CD4-positive, alpha-beta memory T cell (primary cell): ENCODE measurements at regions not wholly inside any gene's neighbourhood (a gene's known extent, or its start where the extent isn't known, plus 50 kb on each side); places are given as distances from the start of the nearest gene placed in this dataset.

Source experiments
- CTCF ChIA-PET: fragments of 350-600 bp; sonication (Branson Sonifier 250); formaldehyde crosslinking; loops from one replicate; lab custom pipeline; 2021; ENCODE audit warnings: inconsistent platforms; ENCODE audit not compliant: partially characterized antibody; lab: Charles Lee
- POLR2A ChIA-PET: fragments of 350-600 bp; sonication (Branson Sonifier 250); formaldehyde crosslinking; loops from one replicate; lab custom pipeline; 2021; ENCODE audit not compliant: partially characterized antibody; lab: Charles Lee
- DNase-seq, 5 donors: peaks; one replicate each; pipeline versions ENCODE4 v3.0.0 to v3.0.0-alpha.2; 2020 to 2022; ENCODE audit warnings: mixed read lengths in 1 of 5
- H3K27ac ChIP-seq: one replicate; pipeline ENCODE4 v1.7.0; 2013; ENCODE audit warnings: low read depth, low read length
- H3K27me3 ChIP-seq: 2 replicates; pipeline ENCODE4 v1.7.0; 2013; ENCODE audit warnings: mild to moderate bottlenecking, low read length, moderate library complexity; ENCODE audit not compliant: insufficient read depth
- H3K36me3 ChIP-seq: 2 replicates; pipeline ENCODE4 v1.7.0; 2013; ENCODE audit warnings: mild to moderate bottlenecking, low read length, moderate library complexity; ENCODE audit not compliant: insufficient read depth
- H3K4me1 ChIP-seq: 2 replicates; pipeline ENCODE4 v1.7.0; 2013; ENCODE audit warnings: mild to moderate bottlenecking, low read length, moderate library complexity; ENCODE audit not compliant: insufficient read depth
- H3K4me3 ChIP-seq, 2 donors: one replicate each; pipeline ENCODE4 v1.7.0; 2013; ENCODE audit warnings: low read length in 2 of 2, mild to moderate bottlenecking in 1 of 2
- H3K9me3 ChIP-seq, 2 donors: one replicate each; pipeline ENCODE4 v1.7.0; 2013; ENCODE audit warnings: low read length in 2 of 2, control low read depth in 1 of 2; ENCODE audit not compliant: control insufficient read depth in 1 of 2
- H3K27ac Mint-ChIP-seq, 7 donors: one replicate each; pipeline ENCODE4 v1.8.0; 2020 to 2021; ENCODE audit warnings: mixed read lengths in 7 of 7, mild to moderate bottlenecking in 6 of 7, inconsistent platforms in 3 of 7, moderate library complexity in 3 of 7
- H3K27me3 Mint-ChIP-seq, 2 donors: one replicate each; pipeline ENCODE4 v1.8.0; 2020 to 2021; ENCODE audit warnings: mixed read lengths in 2 of 2
- H3K36me3 Mint-ChIP-seq, 2 donors: one replicate each; pipeline ENCODE4 v1.8.0; 2020 to 2021; ENCODE audit warnings: mixed read lengths in 2 of 2, inconsistent platforms in 1 of 2, mild to moderate bottlenecking in 1 of 2
- H3K4me1 Mint-ChIP-seq, 4 donors: one replicate each; pipeline ENCODE4 v1.8.0; 2020 to 2021; ENCODE audit warnings: mixed read lengths in 4 of 4, mild to moderate bottlenecking in 1 of 4
- H3K4me3 Mint-ChIP-seq, 8 donors: one replicate each; pipeline ENCODE4 v1.8.0; 2020 to 2021; ENCODE audit warnings: mixed read lengths in 8 of 8, mild to moderate bottlenecking in 7 of 8, moderate library complexity in 6 of 8, inconsistent platforms in 3 of 8
- H3K9me3 Mint-ChIP-seq, 8 donors: one replicate each; pipeline ENCODE4 v1.8.0; 2020 to 2021; ENCODE audit warnings: mixed read lengths in 8 of 8, mild to moderate bottlenecking in 5 of 8, inconsistent platforms in 3 of 8, moderate library complexity in 1 of 8
- intact Hi-C: fragments of 100-400 bp; cut with micrococcal nuclease; formaldehyde crosslinking; loops from one replicate; pipeline ENCODE4 v1.15.1; 2023

DNA sequence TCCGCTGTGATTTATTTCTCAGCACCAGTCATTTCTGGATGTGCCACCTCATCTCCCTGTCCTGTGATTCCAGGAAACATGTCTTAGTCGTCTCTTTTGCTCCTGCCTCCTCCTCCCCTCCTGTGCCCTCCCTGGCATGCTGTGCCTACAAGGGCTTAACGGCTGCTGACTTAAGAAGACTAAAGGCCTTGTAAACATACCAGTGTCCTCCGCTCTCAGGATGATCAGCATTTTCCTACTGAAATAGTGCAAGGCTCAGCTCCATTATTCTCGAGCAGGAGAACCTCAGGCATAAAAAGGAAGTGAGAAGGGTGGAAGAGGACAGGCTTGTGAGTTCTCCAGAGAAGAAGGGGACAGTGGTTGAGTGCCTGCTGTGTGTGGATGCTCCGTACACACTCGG is 61.6 kb upstream of the RUNX3 start:
- H3K9me3 Mint-ChIP-seq: peaks cover 0 to 2% (median 0%) of the 10 kb centered on the region in 8 donors
- Histone ChIP-seq H3K9me3 (no peaks in the 10 kb centered on the region), H3K27me3 (no peaks in the 10 kb centered on the region), H3K36me3 (no peaks in the 10 kb centered on the region), H3K4me3 (no peak overlapping the region), H3K27ac (peak overlapping the region; percentile 71), H3K4me1 (peaks cover 89% of the 10 kb centered on the region)
- ChIA-PET CTCF (interaction anchor here (0.7 to 3.6 kb wide), 8 partner anchors 13 to 61 kb away, joined by 3 to 10 read pairs (median 5); partner anchors contain the start of gene RUNX3), POLR2A (interaction anchor here (0.9 to 10.6 kb wide), 13 partner anchors 10 to 64 kb away, joined by 3 to 88 read pairs (median 6); partner anchors contain the start of gene RUNX3)
- peak overlapping the region in 7 of 8 donors; percentile 76 to 94 (median 85) for H3K4me3 Mint-ChIP-seq
- no peak for DNase-seq
- H3K27ac Mint-ChIP-seq: peak overlapping the region; percentile 82 to 99 (median 96)
- peaks cover 0 to 2% of the 10 kb centered on the region in 2 donors for H3K27me3 Mint-ChIP-seq
- intact Hi-C loops: loop anchor here (1.0 to 2.0 kb wide), 2 partner anchors 31 to 46 kb away; no protein-coding TSS in a partner anchor
- peaks cover 0 to under 1% of the 10 kb centered on the region in 2 donors for H3K36me3 Mint-ChIP-seq
- peaks cover 56 to 93% (median 78%) of the 10 kb centered on the region in 4 donors for H3K4me1 Mint-ChIP-seq

DNA sequence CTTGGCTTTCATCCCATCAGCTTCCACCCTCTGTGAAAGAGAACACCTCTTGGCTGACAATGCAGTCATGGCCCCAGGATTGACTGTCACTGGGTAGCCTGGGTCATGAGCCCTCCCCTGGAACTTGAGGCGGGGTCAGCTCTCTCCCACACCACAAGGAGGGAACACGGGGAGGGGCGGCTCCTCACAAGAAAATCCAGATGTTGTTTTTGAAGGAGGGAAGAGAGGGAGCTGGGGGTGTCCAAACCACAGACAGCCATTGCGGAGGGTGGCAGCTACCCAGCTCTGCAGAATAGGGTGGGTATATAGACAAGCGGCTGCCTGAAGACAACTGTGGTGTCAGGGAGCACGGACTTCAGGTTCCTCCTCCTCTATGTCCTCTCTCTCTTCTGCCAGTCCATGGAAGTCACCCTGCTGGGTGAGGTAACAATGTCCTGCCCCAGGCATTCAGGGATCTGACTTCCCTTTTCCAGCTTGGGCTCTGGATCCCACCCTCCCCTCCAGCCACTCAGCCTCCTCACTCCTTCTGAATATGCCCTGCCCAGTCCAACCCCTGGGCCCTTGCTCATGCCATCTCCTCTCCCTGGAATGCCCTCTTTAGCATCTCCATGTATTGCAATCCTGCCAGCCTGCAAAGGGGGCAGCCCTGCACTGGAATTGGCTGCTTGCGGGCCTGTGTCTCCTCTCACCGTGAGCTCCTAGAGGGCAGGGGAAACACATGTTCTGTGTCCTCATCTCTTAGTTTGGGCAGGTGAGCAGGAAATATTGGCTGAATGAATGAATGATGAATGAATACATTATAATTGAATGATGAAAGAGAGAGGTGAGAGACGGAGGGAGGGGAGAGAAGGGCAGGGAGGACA is 60.9 kb upstream of the RUNX3 start:
- peak overlapping the region in 7 of 8 donors; percentile 76 to 94 (median 85) for H3K4me3 Mint-ChIP-seq
- Histone ChIP-seq H3K9me3 (no peaks in the 10 kb centered on the region), H3K36me3 (no peaks in the 10 kb centered on the region), H3K4me1 (peaks cover 90% of the 10 kb centered on the region), H3K4me3 (no peak overlapping the region), H3K27me3 (no peaks in the 10 kb centered on the region), H3K27ac (peak overlapping the region; percentile 71)
- H3K27me3 Mint-ChIP-seq: peaks cover 0 to 2% of the 10 kb centered on the region in 2 donors
- peak in 1 of 5 donors; percentile 15 for DNase-seq
- H3K4me1 Mint-ChIP-seq: peaks cover 58 to 90% (median 75%) of the 10 kb centered on the region in 4 donors
- intact Hi-C loops: no loop called here
- H3K36me3 Mint-ChIP-seq: no peaks in the 10 kb centered on the region
- peaks cover 0 to 2% (median 0%) of the 10 kb centered on the region in 8 donors for H3K9me3 Mint-ChIP-seq
- CTCF ChIA-PET: interaction anchor here (0.7 to 3.6 kb wide), 12 partner anchors 9 to 109 kb away, joined by 3 to 10 read pairs (median 4); partner anchors contain the start of gene RUNX3
- peak overlapping the region; percentile 82 to 99 (median 96) for H3K27ac Mint-ChIP-seq
- POLR2A ChIA-PET: interaction anchor here (0.6 to 10.6 kb wide), 15 partner anchors 9 to 69 kb away, joined by 3 to 88 read pairs (median 6); partner anchors contain the start of gene RUNX3

DNA sequence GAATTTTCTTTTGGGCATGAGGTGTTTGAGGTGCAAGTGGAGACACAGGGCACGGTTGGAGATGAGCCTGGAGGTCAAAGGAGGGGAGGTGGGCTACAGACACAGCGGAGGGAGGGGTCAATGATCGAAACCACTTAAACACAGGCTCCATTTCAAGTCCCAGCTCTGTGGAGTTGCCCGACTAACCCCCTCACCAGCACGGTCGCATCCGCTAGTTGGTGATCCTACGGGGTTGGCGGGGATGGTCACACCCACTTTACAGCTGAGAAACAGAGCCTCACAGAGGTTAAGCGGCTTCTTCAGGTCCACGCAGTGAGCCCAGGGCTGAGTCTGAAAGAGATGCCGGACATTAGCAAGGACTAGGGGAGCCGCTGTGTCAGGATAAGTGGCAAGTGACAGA is 60.1 kb upstream of the RUNX3 start:
- Histone ChIP-seq H3K9me3 (no peaks in the 10 kb centered on the region), H3K4me3 (no peak overlapping the region), H3K36me3 (no peaks in the 10 kb centered on the region), H3K4me1 (peaks cover 90% of the 10 kb centered on the region), H3K27me3 (no peaks in the 10 kb centered on the region), H3K27ac (no peak overlapping the region)
- Mint-ChIP-seq H3K4me3 (peak overlapping the region in 7 of 8 donors; percentile 59 to 82 (median 68)), H3K27ac (peak overlapping the region in 6 of 7 donors; percentile 68 to 96 (median 92)), H3K36me3 (no peaks in the 10 kb centered on the region), H3K4me1 (peaks cover 63 to 91% (median 77%) of the 10 kb centered on the region in 4 donors), H3K9me3 (peaks cover 0 to 2% (median 0%) of the 10 kb centered on the region in 8 donors), H3K27me3 (peaks cover 0 to 2% of the 10 kb centered on the region in 2 donors)
- CTCF ChIA-PET: interaction anchor here (1.0 to 3.6 kb wide), 8 partner anchors 10 to 110 kb away, joined by 3 to 10 read pairs (median 4); no protein-coding TSS in a partner anchor
- POLR2A ChIA-PET: interaction anchor here (1.2 to 10.6 kb wide), 7 partner anchors 10 to 62 kb away, joined by 3 to 88 read pairs (median 7); partner anchors contain the start of gene RUNX3
- DNase-seq: no peak
- intact Hi-C loops: no loop called here

DNA sequence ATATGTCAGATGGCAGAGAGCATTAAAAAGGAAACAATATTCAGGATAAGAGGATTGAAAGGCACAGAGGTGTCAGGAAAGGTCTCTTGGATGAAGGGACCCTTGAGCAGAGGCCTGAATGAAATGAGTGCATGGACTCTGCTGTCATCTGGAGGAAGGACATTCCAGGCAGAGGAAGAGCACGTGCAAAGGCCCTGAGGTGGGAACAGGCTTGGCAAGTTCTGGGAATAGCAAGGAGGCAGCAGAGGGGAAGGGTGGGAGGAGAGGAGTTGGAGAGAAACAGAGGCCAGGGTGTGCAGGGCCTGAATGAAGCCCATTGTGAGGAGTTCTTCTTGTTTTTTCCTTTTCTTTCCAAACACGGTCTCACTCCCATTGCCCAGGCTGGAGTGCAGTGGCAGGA is 59.0 kb upstream of the RUNX3 start:
- H3K4me3 ChIP-seq: no peak overlapping the region
- Mint-ChIP-seq H3K36me3 (no peaks in the 10 kb centered on the region), H3K27ac (peak overlapping the region in 5 of 7 donors; percentile 19 to 89 (median 67)), H3K9me3 (peaks cover 0 to 2% (median 0%) of the 10 kb centered on the region in 8 donors), H3K4me3 (peak overlapping the region in 4 of 8 donors; percentile 28 to 63 (median 51)), H3K27me3 (peaks cover 0 to 2% of the 10 kb centered on the region in 2 donors), H3K4me1 (peaks cover 65 to 91% (median 78%) of the 10 kb centered on the region in 4 donors)
- H3K9me3 ChIP-seq: no peaks in the 10 kb centered on the region
- intact Hi-C loops: no loop called here
- peaks cover 90% of the 10 kb centered on the region for H3K4me1 ChIP-seq
- CTCF ChIA-PET: interaction anchor here (1.9 to 2.3 kb wide), 3 partner anchors 26 to 141 kb away, joined by 6 to 12 read pairs (median 6); no protein-coding TSS in a partner anchor
- DNase-seq: no peak
- H3K27me3 ChIP-seq: no peaks in the 10 kb centered on the region
- no peak overlapping the region for H3K27ac ChIP-seq
- no peaks in the 10 kb centered on the region for H3K36me3 ChIP-seq
- POLR2A ChIA-PET: interaction anchor here (1.6 to 5.0 kb wide), 3 partner anchors 10 to 24 kb away, joined by 4 to 35 read pairs (median 17); no protein-coding TSS in a partner anchor

DNA sequence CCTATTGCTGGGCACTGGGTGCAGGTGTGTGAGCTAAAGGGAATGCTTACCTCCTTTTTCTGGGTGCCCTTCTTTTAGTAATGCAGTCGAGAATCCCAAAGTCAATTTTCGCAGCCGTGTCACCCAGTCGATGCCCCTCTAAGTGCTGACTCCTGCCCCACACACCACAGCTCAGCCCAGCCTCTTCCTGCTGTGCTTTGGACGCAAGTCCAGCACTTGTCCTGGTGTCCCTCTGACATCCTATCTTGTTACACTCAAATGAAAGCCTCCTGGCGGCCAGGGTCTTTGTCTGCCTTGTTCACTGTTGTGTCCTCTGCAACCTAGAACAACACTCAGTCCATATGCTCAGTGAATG is 58.5 kb upstream of the RUNX3 start:
- ChIA-PET POLR2A (interaction anchor here (1.0 to 4.9 kb wide), 5 partner anchors 11 to 44 kb away, joined by 3 to 35 read pairs (median 4); no protein-coding TSS in a partner anchor), CTCF (interaction anchor here (1.9 to 3.1 kb wide), 3 partner anchors 25 to 141 kb away, joined by 6 to 15 read pairs (median 12); no protein-coding TSS in a partner anchor)
- intact Hi-C loops: no loop called here
- no peaks in the 10 kb centered on the region for H3K36me3 ChIP-seq
- DNase-seq: no peak
- no peak overlapping the region for H3K27ac ChIP-seq
- Mint-ChIP-seq H3K27me3 (peaks cover 0 to 2% of the 10 kb centered on the region in 2 donors), H3K4me1 (peaks cover 66 to 91% (median 79%) of the 10 kb centered on the region in 4 donors), H3K9me3 (peaks cover 0 to 2% (median 0%) of the 10 kb centered on the region in 8 donors), H3K4me3 (peak overlapping the region in 4 of 8 donors; percentile 6 to 63 (median 51)), H3K36me3 (no peaks in the 10 kb centered on the region), H3K27ac (peak overlapping the region in 4 of 7 donors; percentile 47 to 89 (median 75))
- peaks cover 90% of the 10 kb centered on the region for H3K4me1 ChIP-seq
- no peaks in the 10 kb centered on the region for H3K9me3 ChIP-seq
- H3K27me3 ChIP-seq: no peaks in the 10 kb centered on the region
- no peak overlapping the region for H3K4me3 ChIP-seq

DNA sequence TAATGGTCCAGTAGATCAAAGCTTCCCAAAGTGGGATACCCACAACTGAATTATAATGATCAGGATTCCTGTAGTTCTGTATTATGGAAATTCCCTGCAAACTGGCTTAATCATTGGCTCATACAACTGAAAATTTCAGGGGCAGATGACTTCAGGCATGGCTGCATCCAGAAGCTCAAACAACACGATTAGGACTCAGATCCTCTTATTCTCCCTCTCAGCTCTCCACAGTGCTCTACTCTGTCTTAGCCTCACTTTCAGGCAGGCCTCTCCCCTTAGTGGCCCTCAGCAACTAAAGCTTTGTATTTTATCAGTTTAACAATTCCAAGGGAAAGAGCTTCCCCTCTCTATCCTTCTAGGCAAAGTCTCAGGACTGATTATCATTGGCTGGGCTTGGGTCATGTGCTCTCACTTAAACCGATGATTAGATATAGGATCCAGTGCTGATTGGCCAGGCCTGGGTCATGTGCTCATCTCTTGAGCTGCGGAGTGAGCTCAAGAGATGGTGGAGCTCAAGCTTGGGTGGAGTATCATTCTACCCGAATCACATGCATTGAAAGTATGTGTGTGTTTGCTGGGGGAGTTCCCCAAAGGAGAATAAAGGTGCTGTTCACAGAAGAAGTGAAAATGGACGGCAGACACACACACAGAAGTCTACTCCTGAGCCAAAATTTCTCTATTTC is 57.9 kb upstream of the RUNX3 start:
- Mint-ChIP-seq H3K36me3 (no peaks in the 10 kb centered on the region), H3K4me3 (peak overlapping the region in 1 of 8 donors; percentile 36), H3K27ac (peak overlapping the region in 4 of 7 donors; percentile 31 to 89 (median 60)), H3K9me3 (peaks cover 0 to 2% (median 0%) of the 10 kb centered on the region in 8 donors), H3K27me3 (peaks cover 0 to 2% of the 10 kb centered on the region in 2 donors), H3K4me1 (peaks cover 65 to 91% (median 77%) of the 10 kb centered on the region in 4 donors)
- no peaks in the 10 kb centered on the region for H3K36me3 ChIP-seq
- H3K27me3 ChIP-seq: no peaks in the 10 kb centered on the region
- DNase-seq: no peak
- H3K9me3 ChIP-seq: no peaks in the 10 kb centered on the region
- ChIA-PET POLR2A (interaction anchor here (0.8 to 4.9 kb wide), 6 partner anchors 9 to 45 kb away, joined by 3 to 35 read pairs (median 4); no protein-coding TSS in a partner anchor), CTCF (interaction anchor here (0.9 to 3.1 kb wide), 5 partner anchors 20 to 140 kb away, joined by 3 to 15 read pairs (median 6); no protein-coding TSS in a partner anchor)
- intact Hi-C loops: no loop called here
- no peak overlapping the region for H3K4me3 ChIP-seq
- no peak overlapping the region for H3K27ac ChIP-seq
- peaks cover 90% of the 10 kb centered on the region for H3K4me1 ChIP-seq
